RWPE2 (cell line): ENCODE measurements at regions not wholly inside any gene's neighbourhood (a gene's known extent, or its start where the extent isn't known, plus 50 kb on each side); places are given as distances from the start of the nearest gene placed in this dataset.

Experiments used
- ATAC-seq: fragments of 200-7000 bp; cut with Tn5 transposase; 3 replicates; pipeline ENCODE4 v1.9.1; 2021; ENCODE audit warnings: low read depth
- DNase-seq: peaks from one replicate; pipeline ENCODE4 v3.0.0-alpha.2; 2020; ENCODE audit warnings: low spot score
- H3K27ac ChIP-seq: fragments of 450-650 bp; 2 replicates; pipeline ENCODE4 v1.5.1; 2017; ENCODE audit warnings: mild to moderate bottlenecking; ENCODE audit not compliant: poor library complexity, severe bottlenecking
- H3K27me3 ChIP-seq: fragments of 250-450 bp; sonication (Bioruptor Pico); 2 replicates; pipeline ENCODE4 v1.5.1; 2021; ENCODE audit warnings: mild to moderate bottlenecking, moderate library complexity; ENCODE audit not compliant: insufficient read depth, poor library complexity, severe bottlenecking
- H3K36me3 ChIP-seq: fragments of 250-450 bp; sonication (Bioruptor Pico); 2 replicates; pipeline ENCODE4 v1.5.1; 2020; ENCODE audit warnings: low read depth, mild to moderate bottlenecking, moderate library complexity
- H3K4me1 ChIP-seq: fragments of 250-450 bp; sonication (Bioruptor Pico); 2 replicates; pipeline ENCODE4 v1.5.1; 2021; ENCODE audit warnings: mild to moderate bottlenecking, moderate library complexity; ENCODE audit not compliant: insufficient read depth, poor library complexity, severe bottlenecking
- H3K4me3 ChIP-seq: fragments of 250-450 bp; sonication (Bioruptor Pico); 2 replicates; pipeline ENCODE4 v1.5.1; 2021; ENCODE audit warnings: mild to moderate bottlenecking, moderate library complexity; ENCODE audit not compliant: severe bottlenecking
- H3K9me3 ChIP-seq: fragments of 250-450 bp; sonication (Bioruptor Pico); 2 replicates; pipeline ENCODE4 v1.5.1; 2021; ENCODE audit warnings: mild to moderate bottlenecking, moderate library complexity; ENCODE audit not compliant: severe bottlenecking
- TF ChIP-seq, protein P1 (sequence below): fragments of 450-650 bp; IDR thresholded peaks from one replicate; pipeline ENCODE4 v1.5.1; 2017; ENCODE audit warnings: mild to moderate bottlenecking, moderate library complexity; ENCODE audit not compliant: poor library complexity, severe bottlenecking

DNA sequence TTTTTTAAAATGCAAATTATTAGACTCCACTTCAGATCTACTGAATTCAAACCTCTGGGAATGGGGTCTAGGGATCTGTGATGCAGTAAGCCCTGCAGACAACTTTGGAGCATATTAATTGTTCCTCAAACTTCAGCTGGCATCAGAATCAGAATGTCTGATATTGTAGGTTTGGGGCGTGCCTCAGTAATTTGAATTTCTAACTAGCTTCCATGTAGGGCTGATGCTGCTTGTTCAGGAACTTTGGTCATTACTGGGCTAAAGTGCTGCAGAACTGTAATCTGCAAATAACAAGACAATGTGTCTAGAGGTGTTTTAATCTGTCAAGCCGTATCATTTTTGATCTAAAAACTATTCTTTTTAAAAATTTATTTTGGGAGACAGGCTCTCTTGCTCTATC, 1719.7 kb upstream of the PIK3C3 start:
- H3K9me3 ChIP-seq, result no peaks in the 10 kb centered on the region
- no peak overlapping the region for H3K4me3 ChIP-seq
- no peak for ATAC-seq
- H3K4me1 ChIP-seq, result no peaks in the 10 kb centered on the region
- no peaks in the 10 kb centered on the region for H3K27me3 ChIP-seq
- no peak overlapping the region for H3K27ac ChIP-seq
- no peak for DNase-seq
- TF ChIP-seq, protein P1, sequence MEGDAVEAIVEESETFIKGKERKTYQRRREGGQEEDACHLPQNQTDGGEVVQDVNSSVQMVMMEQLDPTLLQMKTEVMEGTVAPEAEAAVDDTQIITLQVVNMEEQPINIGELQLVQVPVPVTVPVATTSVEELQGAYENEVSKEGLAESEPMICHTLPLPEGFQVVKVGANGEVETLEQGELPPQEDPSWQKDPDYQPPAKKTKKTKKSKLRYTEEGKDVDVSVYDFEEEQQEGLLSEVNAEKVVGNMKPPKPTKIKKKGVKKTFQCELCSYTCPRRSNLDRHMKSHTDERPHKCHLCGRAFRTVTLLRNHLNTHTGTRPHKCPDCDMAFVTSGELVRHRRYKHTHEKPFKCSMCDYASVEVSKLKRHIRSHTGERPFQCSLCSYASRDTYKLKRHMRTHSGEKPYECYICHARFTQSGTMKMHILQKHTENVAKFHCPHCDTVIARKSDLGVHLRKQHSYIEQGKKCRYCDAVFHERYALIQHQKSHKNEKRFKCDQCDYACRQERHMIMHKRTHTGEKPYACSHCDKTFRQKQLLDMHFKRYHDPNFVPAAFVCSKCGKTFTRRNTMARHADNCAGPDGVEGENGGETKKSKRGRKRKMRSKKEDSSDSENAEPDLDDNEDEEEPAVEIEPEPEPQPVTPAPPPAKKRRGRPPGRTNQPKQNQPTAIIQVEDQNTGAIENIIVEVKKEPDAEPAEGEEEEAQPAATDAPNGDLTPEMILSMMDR, result no peak
- H3K36me3 ChIP-seq, result no peaks in the 10 kb centered on the region

DNA sequence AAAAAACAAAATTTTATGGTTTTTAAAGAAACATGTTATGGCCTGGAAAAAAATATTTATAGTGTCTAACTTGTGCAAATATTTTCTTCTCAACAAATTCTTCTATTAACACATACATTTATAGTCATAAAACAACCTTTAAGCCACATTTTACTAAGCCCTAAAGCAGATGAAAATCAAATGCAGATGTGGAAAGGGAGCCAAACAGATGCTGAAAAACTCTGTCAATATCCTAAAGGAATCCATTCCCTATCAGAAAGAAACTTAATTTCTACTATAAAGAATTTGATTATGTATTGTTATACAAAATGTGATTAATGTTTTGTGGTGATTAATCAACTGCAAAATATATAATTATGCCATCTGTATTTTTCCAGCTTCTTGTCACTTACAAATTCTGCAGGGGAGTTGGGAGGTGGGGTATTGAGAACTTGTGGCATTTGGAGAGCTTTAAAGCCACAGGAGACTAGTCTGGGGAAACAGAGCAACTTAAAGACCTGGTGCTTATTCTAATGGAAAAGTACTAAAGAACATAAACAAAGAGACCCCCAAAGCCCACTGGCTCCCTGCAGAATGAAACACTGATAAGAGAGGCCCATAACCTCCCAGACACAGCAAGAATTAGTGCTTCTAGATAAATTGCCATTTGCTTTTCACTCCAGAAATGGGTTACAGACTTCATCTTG, 1721.0 kb upstream of the PIK3C3 start:
- DNase-seq (no peak), ATAC-seq (no peak)
- Histone ChIP-seq H3K4me3 (no peak overlapping the region), H3K9me3 (no peaks in the 10 kb centered on the region), H3K27me3 (no peaks in the 10 kb centered on the region), H3K27ac (no peak overlapping the region), H3K4me1 (no peaks in the 10 kb centered on the region), H3K36me3 (no peaks in the 10 kb centered on the region)
- TF ChIP-seq, protein P1, result no peak

DNA sequence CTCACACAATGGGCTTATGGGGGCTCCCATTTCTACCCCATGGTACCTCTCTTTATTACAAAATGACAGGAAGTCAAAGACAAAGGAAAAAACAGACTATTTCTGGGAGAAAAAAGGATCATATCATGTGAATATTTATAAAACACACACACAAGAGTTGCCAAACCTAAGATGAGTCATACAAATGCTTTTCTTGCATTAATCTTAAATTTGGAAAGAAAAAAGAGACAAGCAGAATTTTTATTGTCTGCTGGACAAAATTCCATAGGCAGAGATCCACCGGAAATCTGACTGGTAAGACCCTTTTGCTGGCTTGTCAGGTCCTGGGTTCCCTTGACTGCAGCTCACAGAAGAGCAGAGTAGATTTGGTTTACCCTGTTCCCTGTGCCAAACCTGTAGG, 1732.3 kb upstream of the PIK3C3 start:
- H3K4me1 ChIP-seq, result no peaks in the 10 kb centered on the region
- H3K4me3 ChIP-seq, result no peak overlapping the region
- TF ChIP-seq, protein P1, result no peak
- no peaks in the 10 kb centered on the region for H3K36me3 ChIP-seq
- no peaks in the 10 kb centered on the region for H3K9me3 ChIP-seq
- H3K27ac ChIP-seq, result no peak overlapping the region
- ATAC-seq (no peak), DNase-seq (no peak)
- H3K27me3 ChIP-seq, result no peaks in the 10 kb centered on the region

DNA sequence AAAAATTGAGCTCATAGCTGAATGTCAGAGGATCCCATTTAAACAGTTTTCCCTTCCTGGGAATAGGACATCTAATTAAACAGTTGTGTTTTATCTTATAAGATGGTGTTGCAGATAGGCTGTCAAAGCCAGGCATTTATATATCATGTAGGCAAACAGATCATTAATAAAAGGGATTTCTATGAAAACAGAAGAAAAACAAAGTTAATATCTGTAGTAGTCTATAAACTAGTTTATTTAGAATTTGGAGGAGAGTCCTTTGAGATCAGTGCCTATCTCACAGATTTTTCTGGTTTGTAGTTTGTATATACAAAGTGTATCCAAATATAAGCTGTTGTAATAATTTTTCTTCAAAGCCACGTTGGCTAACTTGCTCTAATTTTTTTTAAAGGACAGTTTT, 1738.2 kb upstream of the PIK3C3 start:
- no peaks in the 10 kb centered on the region for H3K27me3 ChIP-seq
- no peak overlapping the region for H3K4me3 ChIP-seq
- H3K27ac ChIP-seq, result no peak overlapping the region
- no peak for ATAC-seq
- DNase-seq, result no peak
- H3K4me1 ChIP-seq, result no peaks in the 10 kb centered on the region
- no peaks in the 10 kb centered on the region for H3K36me3 ChIP-seq
- no peaks in the 10 kb centered on the region for H3K9me3 ChIP-seq
- TF ChIP-seq, protein P1, result no peak

DNA sequence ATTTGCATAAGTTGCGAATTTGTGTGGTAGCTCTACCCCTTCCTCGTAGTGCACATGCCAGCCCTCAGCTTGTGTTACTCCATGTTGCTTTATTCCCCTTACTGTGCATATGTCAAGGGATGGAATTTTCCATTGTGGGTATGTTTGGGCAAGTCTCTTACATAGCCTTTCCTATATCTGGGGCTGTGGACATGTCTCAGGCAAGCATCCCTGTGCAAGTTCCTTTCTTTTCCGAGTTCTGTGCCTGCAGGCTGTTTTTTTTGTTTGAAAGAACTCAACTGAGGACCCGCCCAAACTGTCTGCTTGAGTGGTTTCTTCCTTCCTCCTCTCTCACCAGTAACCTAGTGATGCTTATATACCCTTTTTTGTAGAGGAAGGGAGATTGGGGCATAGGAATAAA, 1739.1 kb upstream of the PIK3C3 start:
- ATAC-seq, result no peak
- no peak for DNase-seq
- H3K27me3 ChIP-seq, result no peaks in the 10 kb centered on the region
- H3K27ac ChIP-seq, result no peak overlapping the region
- no peak overlapping the region for H3K4me3 ChIP-seq
- H3K4me1 ChIP-seq, result no peaks in the 10 kb centered on the region
- H3K36me3 ChIP-seq, result no peaks in the 10 kb centered on the region
- no peaks in the 10 kb centered on the region for H3K9me3 ChIP-seq
- TF ChIP-seq, protein P1, result no peak
